ENCODE measurements at regions not wholly inside any gene's neighbourhood (a gene's known extent, or its start where the extent isn't known, plus 50 kb on each side); places are given as distances from the start of the nearest gene placed in this dataset.

- Mint-ChIP-seq H3K27ac (ENCODE audit: unreplicated experiment) (no peak overlapping the region), H3K4me3 (no peak overlapping the region), H3K36me3 (ENCODE audit: low read depth) (peaks cover 4% of the 10 kb centered on the region), H3K27me3 (ENCODE audit: low read depth) (no peaks in the 10 kb centered on the region), H3K9me3 (peaks cover 8% of the 10 kb centered on the region), H3K4me1 (peaks cover 20% of the 10 kb centered on the region)
- no peak for DNase-seq (ENCODE audit: low read depth, low spot score)
- TF ChIP-seq CTCF (conservative IDR thresholded peaks at IDR 0.05): no peak
Observed at GRCh38 chr11:42768576-42768975, 543.2 kb upstream of the API5 start.

GRCh38 chr11:42770444-42771065, 541.2 kb upstream of the API5 start:
- Mint-ChIP-seq H3K36me3 (ENCODE audit: low read depth) (peaks cover 4% of the 10 kb centered on the region), H3K4me1 (peaks cover 32% of the 10 kb centered on the region), H3K27ac (ENCODE audit: unreplicated experiment) (no peak overlapping the region), H3K4me3 (no peak overlapping the region), H3K27me3 (ENCODE audit: low read depth) (no peaks in the 10 kb centered on the region), H3K9me3 (peaks cover 3% of the 10 kb centered on the region)
- peak; percentile 29 for DNase-seq (ENCODE audit: low read depth, low spot score)
- peak; percentile 82 for TF ChIP-seq CTCF (conservative IDR thresholded peaks at IDR 0.05)

GRCh38 chr11:42772886-42773285, 538.9 kb upstream of the API5 start:
- peaks cover 4% of the 10 kb centered on the region for H3K36me3 Mint-ChIP-seq (ENCODE audit: low read depth)
- DNase-seq (ENCODE audit: low read depth, low spot score): no peak
- peaks cover 23% of the 10 kb centered on the region for H3K4me1 Mint-ChIP-seq
- no peak overlapping the region for H3K27ac Mint-ChIP-seq (ENCODE audit: unreplicated experiment)
- TF ChIP-seq CTCF (conservative IDR thresholded peaks at IDR 0.05): no peak
- H3K4me3 Mint-ChIP-seq: no peak overlapping the region
- peaks cover 5% of the 10 kb centered on the region for H3K9me3 Mint-ChIP-seq
- H3K27me3 Mint-ChIP-seq (ENCODE audit: low read depth): no peaks in the 10 kb centered on the region

- H3K36me3 Mint-ChIP-seq (ENCODE audit: low read depth): peaks cover 4% of the 10 kb centered on the region
- no peak for DNase-seq (ENCODE audit: low read depth, low spot score)
- H3K9me3 Mint-ChIP-seq: peaks cover 5% of the 10 kb centered on the region
- H3K4me1 Mint-ChIP-seq: peaks cover 23% of the 10 kb centered on the region
- no peak for TF ChIP-seq CTCF (conservative IDR thresholded peaks at IDR 0.05)
- H3K4me3 Mint-ChIP-seq: no peak overlapping the region
- no peak overlapping the region for H3K27ac Mint-ChIP-seq (ENCODE audit: unreplicated experiment)
- no peaks in the 10 kb centered on the region for H3K27me3 Mint-ChIP-seq (ENCODE audit: low read depth)
Observed at GRCh38 chr11:42773729-42774128, 538.1 kb upstream of the API5 start.

GRCh38 chr11:42774567-42774966, 537.2 kb upstream of the API5 start:
- H3K4me1 Mint-ChIP-seq: peaks cover 23% of the 10 kb centered on the region
- H3K4me3 Mint-ChIP-seq: no peak overlapping the region
- DNase-seq (ENCODE audit: low read depth, low spot score): no peak
- peaks cover 4% of the 10 kb centered on the region for H3K36me3 Mint-ChIP-seq (ENCODE audit: low read depth)
- TF ChIP-seq CTCF (conservative IDR thresholded peaks at IDR 0.05): no peak
- no peaks in the 10 kb centered on the region for H3K27me3 Mint-ChIP-seq (ENCODE audit: low read depth)
- H3K27ac Mint-ChIP-seq (ENCODE audit: unreplicated experiment): no peak overlapping the region
- H3K9me3 Mint-ChIP-seq: peaks cover 7% of the 10 kb centered on the region

Data from neural crest cell (in vitro differentiated cells).